GM18505 (cell line): ENCODE measurements at regions not wholly inside any gene's neighbourhood (a gene's known extent, or its start where the extent isn't known, plus 50 kb on each side); places are given as distances from the start of the nearest gene placed in this dataset.

Experiments
- ATAC-seq: cut with Tn5 transposase; IDR thresholded peaks from one replicate; pipeline ENCODE4 v1.9.1; 2021; ENCODE audit not compliant: unreplicated experiment
- POLR2A ChIP-seq: IDR thresholded peaks from 4 replicates; pipeline ENCODE4 v1.6.1; 2011; ENCODE audit warnings: borderline replicate concordance; ENCODE audit not compliant: insufficient read depth, insufficient read length; ENCODE audit errors: extremely low read depth

GRCh38 chr2:102078773-102079172 lies 63.8 kb upstream of the IL1R1 start:
- ATAC-seq = no peak

GRCh38 chr2:102080451-102081242 lies 61.9 kb upstream of the IL1R1 start:
- ATAC-seq = peak; percentile 45
- TF ChIP-seq POLR2A = no peak

More at GRCh38 chr2:102078773-102079172, 63.8 kb upstream of the IL1R1 start:
- TF ChIP-seq POLR2A = no peak

- ATAC-seq = no peak
These were observed 61.4 kb upstream of the IL1R1 start for GRCh38 chr2:102081243-102081522.

GRCh38 chr2:102081606-102082005 lies 60.9 kb upstream of the IL1R1 start:
- ATAC-seq = no peak
- no peak for TF ChIP-seq POLR2A

More at GRCh38 chr2:102081243-102081522, 61.4 kb upstream of the IL1R1 start:
- TF ChIP-seq POLR2A = no peak

GRCh38 chr2:102082571-102083392 lies 59.8 kb upstream of the IL1R1 start:
- no peak for TF ChIP-seq POLR2A
- ATAC-seq = peak; percentile 84

- ATAC-seq = peak; percentile 12
- TF ChIP-seq POLR2A = no peak
These were observed 59.2 kb upstream of the IL1R1 start for GRCh38 chr2:102083393-102083703.

GRCh38 chr2:102084651-102085050 lies 57.9 kb upstream of the IL1R1 start:
- TF ChIP-seq POLR2A = no peak
- no peak for ATAC-seq

GRCh38 chr2:102085238-102085637 lies 57.3 kb upstream of the IL1R1 start:
- ATAC-seq = no peak
- no peak for TF ChIP-seq POLR2A

GRCh38 chr2:102086150-102086872 lies 56.2 kb upstream of the IL1R1 start:
- ATAC-seq = no peak

GRCh38 chr2:102091121-102091520 lies 51.4 kb upstream of the IL1R1 start:
- no peak for TF ChIP-seq POLR2A
- ATAC-seq = no peak

More at GRCh38 chr2:102086150-102086872, 56.2 kb upstream of the IL1R1 start:
- TF ChIP-seq POLR2A = no peak

- no peak for ATAC-seq
- TF ChIP-seq POLR2A = no peak
These were observed 50.6 kb upstream of the IL1R1 start for GRCh38 chr2:102091908-102092307.

GRCh38 chr2:102092535-102092934 lies 50.0 kb upstream of the IL1R1 start:
- no peak for TF ChIP-seq POLR2A
- no peak for ATAC-seq
